ENCODE measurements at regions not wholly inside any gene's neighbourhood (a gene's known extent, or its start where the extent isn't known, plus 50 kb on each side); places are given as distances from the start of the nearest gene placed in this dataset.

GRCh38 chr20:22504829-22505377 is 79.5 kb downstream of the FOXA2 start:
- DNase-seq (ENCODE audit: low spot score), result no peak

- DNase-seq (ENCODE audit: low spot score), result no peak
These were observed 80.8 kb downstream of the FOXA2 start for GRCh38 chr20:22503577-22503976.

- DNase-seq (ENCODE audit: low spot score), result no peak
These were observed 81.6 kb downstream of the FOXA2 start for GRCh38 chr20:22502731-22503191.

GRCh38 chr20:22501566-22502344 is 82.6 kb downstream of the FOXA2 start:
- DNase-seq (ENCODE audit: low spot score), result no peak

- no peak for DNase-seq (ENCODE audit: low spot score)
These were observed 83.3 kb downstream of the FOXA2 start for GRCh38 chr20:22501034-22501433.

GRCh38 chr20:22499515-22500166 is 84.7 kb downstream of the FOXA2 start:
- DNase-seq (ENCODE audit: low spot score), result no peak

GRCh38 chr20:22496817-22497216 is 87.6 kb downstream of the FOXA2 start:
- no peak for DNase-seq (ENCODE audit: low spot score)

- DNase-seq (ENCODE audit: low spot score), result no peak
These were observed 88.6 kb downstream of the FOXA2 start for GRCh38 chr20:22495789-22496188.

- no peak for DNase-seq (ENCODE audit: low spot score)
These were observed 89.2 kb downstream of the FOXA2 start for GRCh38 chr20:22495172-22495571.

- DNase-seq (ENCODE audit: low spot score), result no peak
These were observed 91.9 kb downstream of the FOXA2 start for GRCh38 chr20:22492497-22492896.

GRCh38 chr20:22491194-22491505 is 93.2 kb downstream of the FOXA2 start:
- DNase-seq (ENCODE audit: low spot score), result no peak

- no peak for DNase-seq (ENCODE audit: low spot score)
These were observed 93.8 kb downstream of the FOXA2 start for GRCh38 chr20:22490287-22491193.

GRCh38 chr20:22489626-22490286 is 94.6 kb downstream of the FOXA2 start:
- DNase-seq (ENCODE audit: low spot score), result no peak

GRCh38 chr20:22480336-22480735 is 104.0 kb downstream of the FOXA2 start:
- DNase-seq (ENCODE audit: low spot score), result no peak

- no peak for DNase-seq (ENCODE audit: low spot score)
These were observed 108.7 kb downstream of the FOXA2 start for GRCh38 chr20:22475662-22476061.

GRCh38 chr20:22474224-22474623 is 110.1 kb downstream of the FOXA2 start:
- DNase-seq (ENCODE audit: low spot score), result no peak

- no peak for DNase-seq (ENCODE audit: low spot score)
These were observed 111.1 kb downstream of the FOXA2 start for GRCh38 chr20:22473293-22473692.

GRCh38 chr20:22472447-22473100 is 111.8 kb downstream of the FOXA2 start:
- DNase-seq (ENCODE audit: low spot score), result no peak

GRCh38 chr20:22471156-22471836 is 113.1 kb downstream of the FOXA2 start:
- DNase-seq (ENCODE audit: low spot score), result no peak

GRCh38 chr20:22470620-22471026 is 113.7 kb downstream of the FOXA2 start:
- no peak for DNase-seq (ENCODE audit: low spot score)
